Activated gamma-delta T cell (primary cell): ENCODE measurements at regions not wholly inside any gene's neighbourhood (a gene's known extent, or its start where the extent isn't known, plus 50 kb on each side); places are given as distances from the start of the nearest gene placed in this dataset.

Experiments
- DNase-seq: peaks from one replicate; lab custom pipeline; 2025; lab: John Stamatoyannopoulos, UW

DNA sequence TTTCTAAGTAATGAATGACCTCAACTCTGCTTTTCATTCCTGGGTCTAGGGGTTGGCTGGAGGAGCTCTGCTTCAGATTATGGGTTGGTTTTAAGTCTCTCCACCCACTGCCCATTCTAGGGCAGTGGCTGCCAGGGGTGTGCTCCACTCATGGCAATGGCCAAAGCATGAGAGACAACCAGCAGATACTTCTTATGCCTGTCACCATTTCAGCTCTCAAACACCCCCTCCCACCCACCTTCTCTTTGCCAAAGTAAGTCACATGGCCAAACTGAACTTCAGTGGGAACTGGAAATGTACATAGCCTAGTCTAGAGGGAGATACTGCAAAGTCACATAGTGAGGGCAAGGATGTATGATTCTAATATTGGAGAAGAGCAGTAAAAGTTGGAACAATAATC is 285.3 kb downstream of the RPLP1 start:
- DNase-seq, result no peak

GRCh38 chr15:69740684-69741083 is 288.1 kb downstream of the RPLP1 start:
- no peak for DNase-seq

DNA sequence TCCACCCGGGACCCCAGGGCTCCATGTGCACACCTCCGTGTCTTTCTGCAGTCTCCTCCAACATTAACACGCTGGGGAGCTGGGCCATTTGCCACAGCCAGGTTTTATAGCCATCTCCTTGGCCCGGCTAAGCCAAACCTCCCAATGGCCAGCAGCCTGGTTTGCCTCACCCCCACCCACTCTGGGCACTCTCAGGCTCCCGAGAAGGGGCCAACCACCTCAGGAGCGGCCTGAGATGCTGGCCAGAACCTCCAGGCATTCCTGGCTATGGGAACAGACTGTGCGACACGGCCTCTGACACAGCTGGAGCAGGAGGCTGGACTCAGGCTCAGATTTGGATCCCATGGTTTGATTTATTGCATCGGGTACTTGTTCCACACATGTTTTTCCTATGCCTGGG is 289.7 kb downstream of the RPLP1 start:
- no peak for DNase-seq

GRCh38 chr15:69743091-69743490 is 290.5 kb downstream of the RPLP1 start:
- DNase-seq, result no peak

DNA sequence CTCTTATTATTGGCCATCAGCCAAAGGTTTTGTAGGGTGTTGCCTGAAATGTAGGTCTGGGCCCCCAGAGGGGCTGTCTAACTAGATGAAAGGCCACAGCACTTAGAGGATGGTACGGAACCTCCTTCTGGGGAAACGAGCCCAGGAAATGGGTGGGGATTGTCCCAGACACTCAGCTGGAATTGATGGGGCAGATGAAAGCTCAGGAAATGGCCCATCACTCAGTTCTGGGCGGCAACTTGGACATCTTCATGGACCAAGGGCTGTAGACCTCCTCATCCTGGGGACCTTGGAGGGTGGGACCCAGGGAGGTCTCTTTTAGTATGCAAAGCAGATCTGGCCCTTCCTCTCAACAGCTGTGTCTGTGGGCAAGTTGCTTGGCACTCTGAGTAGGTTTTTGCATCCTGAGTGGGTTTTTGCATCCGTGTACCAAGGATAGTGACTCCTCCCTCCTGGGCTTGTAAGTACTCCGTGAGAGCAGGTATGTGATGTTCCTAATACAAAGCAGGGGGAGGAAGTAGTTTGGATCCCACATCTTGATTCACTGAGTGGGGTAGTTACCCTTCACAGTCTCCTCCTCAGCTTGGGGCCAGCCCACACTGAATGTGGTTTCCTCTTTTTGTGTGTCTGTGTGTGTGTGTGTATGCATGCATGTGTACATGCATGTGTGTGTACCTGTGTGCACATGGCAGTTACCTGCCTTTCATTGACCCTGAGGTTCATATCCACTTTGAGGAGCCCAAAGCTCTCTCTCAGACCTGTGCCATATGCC is 292.0 kb downstream of the RPLP1 start:
- no peak for DNase-seq

- no peak for DNase-seq
Measured at GRCh38 chr15:69747193-69747592, 294.6 kb downstream of the RPLP1 start.

DNA sequence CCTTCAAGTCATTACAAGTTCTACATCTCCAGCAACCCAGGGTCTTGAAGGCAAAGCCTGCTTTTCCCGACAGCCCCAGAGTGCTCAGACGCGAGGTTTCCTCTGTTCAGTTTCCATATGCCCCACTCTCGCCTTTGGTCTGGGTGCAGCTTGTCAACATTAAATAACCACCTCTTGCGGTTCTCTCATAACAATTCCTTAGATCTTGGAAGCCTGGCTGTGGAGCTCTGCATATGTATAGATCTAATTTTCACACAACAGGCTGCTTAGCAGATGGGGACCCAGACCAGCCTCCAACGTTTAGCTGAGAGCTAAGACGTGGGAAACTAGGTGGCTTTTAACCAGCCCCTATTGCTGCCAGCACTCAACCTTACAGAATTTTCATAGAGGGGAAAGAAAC is 295.5 kb downstream of the RPLP1 start:
- DNase-seq, result no peak

GRCh38 chr15:69748576-69749185 is 296.1 kb downstream of the RPLP1 start:
- DNase-seq, result no peak

- DNase-seq, result no peak
Measured at GRCh38 chr15:69749274-69749673, 296.7 kb downstream of the RPLP1 start.

- DNase-seq, result no peak
Measured at GRCh38 chr15:69749797-69750196, 297.2 kb downstream of the RPLP1 start.

DNA sequence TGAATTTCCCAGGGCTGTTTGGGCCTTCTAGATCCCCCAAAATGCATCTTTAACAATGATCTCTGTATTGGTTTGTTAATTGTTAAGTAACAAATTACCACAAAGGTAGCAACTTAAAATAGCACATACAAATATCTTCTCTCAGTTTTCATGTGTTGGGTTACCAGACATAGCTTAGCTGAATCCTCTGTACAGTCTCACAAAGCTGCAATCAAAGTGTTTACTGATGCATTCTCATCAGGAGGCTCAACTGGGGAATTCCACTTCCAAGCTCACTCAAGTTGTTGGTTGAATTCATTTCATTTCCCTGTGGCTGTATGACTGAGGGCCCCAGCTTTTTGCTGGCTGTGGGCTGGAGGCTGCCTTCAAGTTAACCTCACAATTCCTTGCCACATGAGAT is 297.6 kb downstream of the RPLP1 start:
- no peak for DNase-seq

GRCh38 chr15:69751147-69751546 is 298.5 kb downstream of the RPLP1 start:
- no peak for DNase-seq

DNA sequence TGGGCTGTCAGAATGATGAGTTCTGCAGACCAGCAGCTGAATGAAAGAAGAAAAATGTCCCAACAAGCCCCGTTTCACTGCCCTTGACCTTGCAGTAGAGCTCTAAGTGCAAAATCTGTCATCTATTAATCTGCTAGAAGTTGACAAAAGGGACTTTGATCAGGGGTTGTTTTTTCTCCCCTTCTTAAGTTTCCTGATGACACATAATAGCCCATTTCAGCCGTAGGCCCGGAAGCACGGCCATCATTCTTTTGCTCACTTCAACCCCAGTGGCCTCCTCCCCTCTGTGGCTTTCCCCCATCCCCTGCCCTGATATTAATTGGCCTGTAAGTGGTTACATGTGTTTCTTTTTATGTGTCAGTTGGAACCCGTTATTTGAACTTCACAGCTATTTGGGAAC is 298.9 kb downstream of the RPLP1 start:
- DNase-seq, result no peak

DNA sequence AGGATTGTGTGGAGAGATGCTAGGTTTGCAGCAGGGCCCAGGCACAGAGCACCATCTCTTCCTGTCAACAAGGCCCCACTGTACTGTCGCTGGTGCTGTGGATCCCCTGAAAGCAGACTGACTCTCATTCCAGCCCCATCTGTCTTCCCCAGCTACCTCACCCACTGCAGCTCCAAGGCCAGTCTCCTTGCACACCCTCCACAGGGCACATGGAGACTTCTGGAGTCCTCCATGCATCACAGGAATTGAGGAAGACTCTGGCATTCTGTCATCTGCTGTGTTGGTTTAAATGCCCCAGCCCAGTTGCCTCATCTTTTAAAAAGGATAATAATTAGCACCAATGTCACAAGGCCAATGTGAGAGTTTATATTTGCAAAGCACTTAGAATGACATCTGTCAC is 301.2 kb downstream of the RPLP1 start:
- no peak for DNase-seq

GRCh38 chr15:69754313-69754712 is 301.7 kb downstream of the RPLP1 start:
- DNase-seq, result no peak

DNA sequence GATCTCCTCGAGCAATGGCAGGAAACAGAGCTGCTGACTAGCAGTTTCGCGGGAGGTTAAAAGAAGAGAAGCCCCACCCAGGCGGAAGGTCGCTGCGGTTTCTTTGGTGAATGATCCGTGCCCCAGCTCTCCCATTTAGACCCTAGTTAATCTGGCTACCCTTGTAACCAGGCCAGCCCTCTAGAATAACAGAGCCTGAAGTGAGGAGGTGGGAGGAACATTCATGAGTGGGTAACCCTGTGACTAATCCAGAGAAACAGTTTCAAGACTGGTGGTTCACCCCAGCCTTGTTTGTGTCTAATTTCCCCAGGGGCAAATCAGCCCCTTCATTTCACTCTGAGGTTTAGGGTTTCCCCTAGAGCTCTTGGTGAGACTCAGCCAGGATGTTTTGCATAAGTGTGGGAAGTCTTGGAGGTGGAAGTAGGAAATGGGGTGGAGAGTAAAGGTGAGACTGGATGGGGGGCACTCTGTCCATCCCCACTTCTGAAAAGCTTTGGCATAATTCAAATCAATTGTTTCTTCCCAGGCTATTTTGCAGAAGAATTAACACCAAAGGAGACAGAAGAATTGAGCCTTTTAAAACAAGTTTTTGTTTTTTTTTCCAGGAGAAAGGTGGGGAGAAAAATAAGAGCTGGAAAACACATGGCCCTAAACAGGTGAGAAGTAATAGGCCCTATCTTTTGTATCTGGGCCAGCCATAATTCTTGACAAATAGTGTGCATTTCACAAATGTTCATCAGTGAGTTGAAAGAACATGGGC is 303.1 kb downstream of the RPLP1 start:
- DNase-seq, result no peak

- no peak for DNase-seq
Measured at GRCh38 chr15:69756440-69756839, 303.8 kb downstream of the RPLP1 start.

DNA sequence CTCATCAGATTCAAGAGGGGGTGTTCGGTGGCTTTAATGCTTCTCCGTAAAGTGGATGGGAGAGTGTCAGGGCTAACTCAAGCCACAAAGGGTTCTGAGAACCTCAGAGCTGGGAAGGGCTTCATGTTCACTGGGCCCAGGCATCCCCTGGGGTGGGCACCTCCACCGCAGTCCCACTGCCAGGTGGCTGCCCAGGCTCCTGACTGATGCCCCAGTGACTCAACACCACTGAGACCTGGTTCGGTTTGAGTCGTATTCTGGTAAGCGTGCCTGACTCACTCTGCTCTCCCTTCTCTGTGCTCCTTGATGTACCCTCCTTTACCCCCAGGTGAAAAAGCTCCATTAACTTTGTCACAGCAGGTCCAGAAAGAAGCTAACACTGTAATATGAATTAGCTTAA is 304.6 kb downstream of the RPLP1 start:
- DNase-seq, result no peak

GRCh38 chr15:69758291-69758771 is 305.7 kb downstream of the RPLP1 start:
- DNase-seq, result no peak

GRCh38 chr15:69758810-69759790 is 306.5 kb downstream of the RPLP1 start:
- DNase-seq, result no peak

DNA sequence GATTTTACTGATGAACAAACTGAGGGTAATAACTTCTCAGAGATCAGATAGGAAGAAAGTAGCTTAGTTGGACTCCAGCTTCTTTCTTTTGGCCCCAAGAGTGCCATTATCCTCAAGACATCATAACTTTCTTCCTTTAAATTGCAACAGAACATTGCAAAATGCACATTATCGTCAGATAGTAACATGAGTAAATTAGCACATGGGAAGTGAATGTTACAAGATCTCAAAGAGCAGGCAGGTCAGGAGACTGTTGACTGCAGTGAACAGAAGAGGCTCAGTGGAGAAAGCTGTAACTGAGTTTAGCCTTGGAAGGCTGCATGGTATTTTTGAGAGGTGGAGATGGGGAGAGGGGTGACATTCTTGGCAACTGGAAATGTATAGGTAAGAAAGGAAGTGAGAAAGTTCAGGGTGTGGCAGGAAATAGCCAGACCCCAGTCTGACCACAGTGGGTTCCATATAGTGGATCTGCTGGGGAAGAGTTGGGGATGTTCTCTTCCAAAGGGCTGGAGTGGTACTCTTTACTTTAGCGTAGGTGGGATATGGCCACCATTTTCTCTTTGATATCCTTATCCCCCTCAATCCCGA is 307.7 kb downstream of the RPLP1 start:
- DNase-seq, result no peak
